Omental fat pad (tissue), 3 donors: ENCODE measurements at regions not wholly inside any gene's neighbourhood (a gene's known extent, or its start where the extent isn't known, plus 50 kb on each side); places are given as distances from the start of the nearest gene placed in this dataset.

Source experiments
- ATAC-seq: fragments of 150-250 bp; one replicate; pipeline ENCODE4 v1.9.1; 2016; ENCODE audit warnings: mild to moderate bottlenecking, moderate library complexity; ENCODE audit not compliant: low FRiP score
- DNase-seq: peaks from one replicate; pipeline ENCODE4 v3.0.0-alpha.2; 2019; ENCODE audit warnings: low spot score
- TF ChIP-seq, protein P1 (sequence below), 3 donors: fragments of 450-650 bp; IDR thresholded peaks; one replicate each; pipeline ENCODE4 v1.5.1; 2016 to 2017; ENCODE audit warnings: antibody characterized with exemption in 3 of 3, mild to moderate bottlenecking in 3 of 3, moderate library complexity in 2 of 3

- no peak for DNase-seq
These were observed 81.3 kb upstream of the RET start for GRCh38 chr10:42995537-42995936.

DNA sequence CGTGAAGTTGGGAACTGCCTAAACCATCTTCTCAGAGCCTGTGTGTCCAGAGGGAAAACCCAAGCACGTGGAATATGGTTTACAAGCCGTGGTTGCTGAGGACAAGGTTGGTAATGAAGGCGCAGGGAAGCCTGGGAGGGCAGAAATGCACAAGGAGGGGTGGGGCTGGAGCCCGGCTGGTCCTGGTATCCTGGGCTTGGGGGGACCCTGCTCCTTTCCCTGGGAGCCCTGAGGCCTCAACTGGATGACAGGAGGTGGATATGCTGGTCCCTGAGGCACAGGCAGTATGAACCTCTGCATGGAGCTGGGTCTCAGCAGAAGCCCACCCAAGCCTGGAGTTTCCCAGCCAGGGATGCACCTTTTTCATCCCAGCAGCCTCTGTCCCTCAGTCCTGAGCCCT lies 80.3 kb upstream of the RET start:
- no peak for DNase-seq
- TF ChIP-seq, protein P1, sequence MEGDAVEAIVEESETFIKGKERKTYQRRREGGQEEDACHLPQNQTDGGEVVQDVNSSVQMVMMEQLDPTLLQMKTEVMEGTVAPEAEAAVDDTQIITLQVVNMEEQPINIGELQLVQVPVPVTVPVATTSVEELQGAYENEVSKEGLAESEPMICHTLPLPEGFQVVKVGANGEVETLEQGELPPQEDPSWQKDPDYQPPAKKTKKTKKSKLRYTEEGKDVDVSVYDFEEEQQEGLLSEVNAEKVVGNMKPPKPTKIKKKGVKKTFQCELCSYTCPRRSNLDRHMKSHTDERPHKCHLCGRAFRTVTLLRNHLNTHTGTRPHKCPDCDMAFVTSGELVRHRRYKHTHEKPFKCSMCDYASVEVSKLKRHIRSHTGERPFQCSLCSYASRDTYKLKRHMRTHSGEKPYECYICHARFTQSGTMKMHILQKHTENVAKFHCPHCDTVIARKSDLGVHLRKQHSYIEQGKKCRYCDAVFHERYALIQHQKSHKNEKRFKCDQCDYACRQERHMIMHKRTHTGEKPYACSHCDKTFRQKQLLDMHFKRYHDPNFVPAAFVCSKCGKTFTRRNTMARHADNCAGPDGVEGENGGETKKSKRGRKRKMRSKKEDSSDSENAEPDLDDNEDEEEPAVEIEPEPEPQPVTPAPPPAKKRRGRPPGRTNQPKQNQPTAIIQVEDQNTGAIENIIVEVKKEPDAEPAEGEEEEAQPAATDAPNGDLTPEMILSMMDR (IDR thresholded peaks at IDR 0.05): no peak
- no peak for ATAC-seq

More at GRCh38 chr10:42995537-42995936, 81.3 kb upstream of the RET start:
- ATAC-seq: no peak
- TF ChIP-seq, protein P1 (IDR thresholded peaks at IDR 0.05): no peak

DNA sequence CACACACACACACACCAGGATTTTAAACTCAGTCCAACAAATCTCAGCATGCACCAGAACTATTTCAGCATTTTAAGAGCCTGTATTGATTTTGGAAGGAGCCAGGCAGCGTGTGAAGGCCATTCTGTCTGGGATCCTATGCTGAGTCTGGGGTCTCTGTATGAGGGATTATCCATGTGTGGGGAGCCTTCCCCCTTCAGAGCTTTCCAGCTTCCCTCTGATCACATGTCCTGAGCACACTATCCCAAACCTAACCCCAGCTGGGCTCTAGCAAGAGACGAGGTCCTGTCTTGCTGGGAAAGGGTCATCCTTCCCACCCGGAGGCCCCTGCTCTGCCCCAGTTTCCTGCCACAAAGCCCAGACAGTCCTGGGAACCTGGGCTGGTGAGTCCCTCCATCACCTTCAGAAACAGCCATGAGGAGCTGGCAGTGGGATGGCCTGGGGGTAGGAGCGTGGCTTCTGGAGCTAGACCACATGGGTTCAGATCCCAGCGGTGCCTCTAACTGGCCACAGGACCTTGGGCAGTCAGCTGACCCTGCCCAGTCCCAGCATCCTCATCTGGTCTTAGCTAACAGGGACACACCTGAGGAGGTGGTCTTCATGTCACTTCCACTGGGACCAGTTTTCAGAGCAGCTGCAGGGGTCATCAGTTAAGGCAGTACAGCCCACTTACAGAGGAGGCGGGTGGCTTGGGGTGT lies 79.6 kb upstream of the RET start:
- TF ChIP-seq, protein P1 (IDR thresholded peaks at IDR 0.05): no peak
- no peak for DNase-seq
- ATAC-seq: no peak

DNA sequence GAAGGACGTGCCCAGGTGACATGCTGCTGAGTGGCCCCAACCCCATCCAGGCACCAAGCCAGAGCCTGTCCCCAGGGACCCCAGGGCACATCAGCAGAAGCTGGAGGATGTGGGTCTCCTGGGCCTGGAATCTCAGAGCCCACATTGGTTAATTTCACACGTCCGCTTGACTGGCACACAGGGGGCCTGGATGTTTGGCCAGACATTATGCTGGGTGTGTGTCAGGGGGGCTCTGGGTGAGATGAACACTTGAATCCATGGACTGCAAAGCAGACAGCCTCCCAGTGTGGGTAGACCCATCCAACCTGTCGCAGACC lies 79.1 kb upstream of the RET start:
- ATAC-seq: no peak
- no peak for DNase-seq
- TF ChIP-seq, protein P1 (IDR thresholded peaks at IDR 0.05): no peak

- TF ChIP-seq, protein P1 (IDR thresholded peaks at IDR 0.05): no peak
- no peak for DNase-seq
- ATAC-seq: no peak
These were observed 78.1 kb upstream of the RET start for GRCh38 chr10:42998481-42999384.

- ATAC-seq (no peak), DNase-seq (no peak)
- TF ChIP-seq, protein P1 (IDR thresholded peaks at IDR 0.05): no peak
These were observed 77.4 kb upstream of the RET start for GRCh38 chr10:42999385-43000020.
